PC-9 (cell line): ENCODE measurements at regions not wholly inside any gene's neighbourhood (a gene's known extent, or its start where the extent isn't known, plus 50 kb on each side); places are given as distances from the start of the nearest gene placed in this dataset.

ENCODE experiments used
- CTCF ChIP-seq: fragments of 200-600 bp; sonication (generic); conservative IDR thresholded peaks from 2 replicates; pipeline ENCODE4 v1.6.1; 2017; ENCODE audit warnings: mixed run types, antibody characterized with exemption, mild to moderate bottlenecking, moderate library complexity
- EZH2 ChIP-seq: fragments of 200-600 bp; sonication (generic); IDR thresholded peaks from 2 replicates; pipeline ENCODE4 v1.8.0; 2017; ENCODE audit warnings: antibody characterized with exemption, low read depth

- TF ChIP-seq CTCF = no peak
- TF ChIP-seq EZH2 = no peak
Measured at GRCh38 chr11:112655371-112655770, 305.8 kb upstream of the NCAM1 start.
